HepG2 (cell line): ENCODE measurements at regions not wholly inside any gene's neighbourhood (a gene's known extent, or its start where the extent isn't known, plus 50 kb on each side); places are given as distances from the start of the nearest gene placed in this dataset.

Experiments used
- ATAC-seq: fragments of 200-7000 bp; cut with Tn5 transposase; 3 replicates; pipeline ENCODE4 v1.9.1; 2020; ENCODE audit warnings: mild to moderate bottlenecking, moderate library complexity
- BruUV-seq: library from RNA; stranded (reverse); fragments of 400-500 nt; replicated peaks from 2 replicates; lab custom pipeline; 2021; lab: Mats Ljungman, UMichigan
- CTCF ChIA-PET: fragments of 300-600 bp; formaldehyde crosslinking; extraction: SDS; loops from one replicate; lab custom pipeline; 2021; ENCODE audit warnings: low total read pairs, inconsistent platforms, low intra/inter-chr PET ratio; lab: Yijun Ruan, JAX
- POLR2A ChIA-PET: fragments of 350-600 bp; sonication (Branson Sonifier 250); formaldehyde crosslinking; loops from one replicate; lab custom pipeline; 2020; ENCODE audit warnings: antibody characterized with exemption, inconsistent platforms; lab: Yijun Ruan, JAX
- DNase-seq: peaks from one replicate; pipeline ENCODE4 v3.0.0-alpha.2; 2015; ENCODE audit warnings: low spot score
- FAIRE-seq: peaks from 3 replicates; lab custom pipeline; 2011; peaks lifted over from hg19 to GRCh38; lab: Jason Lieb, UNC
- H2AFZ ChIP-seq: one replicate; pipeline ENCODE4 v1.6.1; 2011; ENCODE audit warnings: low read length, inconsistent platforms
- H3K27ac ChIP-seq: fragments of 300-600 bp; 3 replicates; pipeline ENCODE4 v1.8.0; 2011; ENCODE audit warnings: mixed run types, mild to moderate bottlenecking, mixed read lengths, low read length, inconsistent platforms; ENCODE audit not compliant: insufficient read depth; ENCODE audit errors: extremely low read length
- H3K27me3 ChIP-seq, 2 experiments: fragments of 200-600 bp in 1 of 2; 2 replicates in 1 of 2; 3 replicates in 1 of 2; pipeline versions ENCODE4 v1.6.0 to v1.8.0; 2011; ENCODE audit warnings: low read length in 2 of 2, mild to moderate bottlenecking in 2 of 2, moderate library complexity in 2 of 2, inconsistent platforms in 1 of 2; ENCODE audit not compliant: insufficient read depth in 2 of 2, control insufficient read depth in 1 of 2
- H3K36me3 ChIP-seq, 2 experiments: fragments of 200-600 bp in 1 of 2; replicated peaks in 1 of 2; 2 replicates in 1 of 2; 3 replicates in 1 of 2; pipeline versions ENCODE4 v1.5.1 to v1.8.0; 2011; ENCODE audit warnings: low read length in 2 of 2, inconsistent platforms in 1 of 2; ENCODE audit not compliant: insufficient read depth in 2 of 2, control insufficient read depth in 1 of 2
- H3K4me1 ChIP-seq: 2 replicates; pipeline ENCODE4 v1.5.1; 2012; ENCODE audit warnings: low read length, inconsistent platforms; ENCODE audit not compliant: insufficient read depth
- H3K4me2 ChIP-seq: 2 replicates; pipeline ENCODE4 v1.6.0; 2011; ENCODE audit warnings: low read depth, low read length, inconsistent platforms
- H3K4me3 ChIP-seq, 3 experiments: fragments of 200-600 bp in 1 of 3; sonication (generic), shearing (Covaris generic) in 1 of 3; replicated peaks in 1 of 3; 2 replicates each; pipeline ENCODE4 v1.5.1; 2011 to 2016; ENCODE audit warnings: low read length in 3 of 3, inconsistent platforms in 2 of 3, low read depth in 2 of 3, mild to moderate bottlenecking in 2 of 3, control low read depth in 1 of 3, mixed read lengths in 1 of 3; ENCODE audit not compliant: insufficient read depth in 1 of 3
- H3K79me2 ChIP-seq: one replicate; pipeline ENCODE4 v1.6.1; 2011; ENCODE audit warnings: low read length, inconsistent platforms; ENCODE audit not compliant: insufficient read depth
- H3K9ac ChIP-seq: 2 replicates; pipeline ENCODE4 v1.6.0; 2011; ENCODE audit warnings: mild to moderate bottlenecking, low read depth, low read length, inconsistent platforms; ENCODE audit not compliant: insufficient read depth
- H3K9me3 ChIP-seq: 2 replicates; pipeline ENCODE4 v1.5.1; 2012; ENCODE audit warnings: mild to moderate bottlenecking, low read length
- H4K20me1 ChIP-seq: 2 replicates; pipeline ENCODE4 v1.6.0; 2011; ENCODE audit warnings: inconsistent platforms, mild to moderate bottlenecking, low read length, moderate library complexity; ENCODE audit not compliant: insufficient read depth
- IKZF1 ChIP-seq: fragments of 450-650 bp; IDR thresholded peaks from 2 replicates; pipeline ENCODE4 v1.7.1; 2016
- MAFK ChIP-seq, 2 experiments: IDR thresholded peaks in 1 of 2; conservative IDR thresholded peaks in 1 of 2; 2 replicates each; pipeline ENCODE4 v1.6.1; 2011; ENCODE audit warnings: improper control_type of control experiment in 2 of 2, low read length in 2 of 2
- NFE2L1 ChIP-seq: sonication (generic); formaldehyde crosslinking; IDR thresholded peaks from 2 replicates; pipeline ENCODE4 v1.4.0; 2020; ENCODE audit warnings: missing genetic modification reagents, mild to moderate bottlenecking, borderline replicate concordance
- ZFP37 ChIP-seq: sonication (generic); formaldehyde crosslinking; IDR thresholded peaks from 2 replicates; pipeline ENCODE4 v1.4.0; 2020; ENCODE audit warnings: missing genetic modification reagents, borderline replicate concordance
- ZNF3 ChIP-seq: IDR thresholded peaks from 2 replicates; pipeline ENCODE4 v1.7.0; 2017; ENCODE audit warnings: inconsistent platforms
- WGBS: methylation state at CpG from one replicate; pipeline ENCODE4 v1.1.6; 2017; ENCODE audit warnings: low lambda C conversion rate; 5-methylcytosine and 5-hydroxymethylcytosine counted together
- in situ Hi-C: cut with HindIII; loops from 2 replicates; pipeline ENCODE4 v1.10.0; 2017; ENCODE audit warnings: low pct_unique_long_range_greater_than_20kb; ENCODE audit not compliant: extremely low pct_ligation_motif_present
- intact Hi-C: fragments of 100-400 bp; cut with micrococcal nuclease; formaldehyde crosslinking; loops from one replicate; pipeline ENCODE4 v1.10.0; 2022; ENCODE audit not compliant: unreplicated experiment
- TF ChIP-seq, protein P1 (sequence below): sonication (generic); formaldehyde crosslinking; IDR thresholded peaks from 2 replicates; pipeline ENCODE4 v1.9.0; 2021; ENCODE audit warnings: mild to moderate bottlenecking, missing genetic modification reagents

- CTCF ChIA-PET, result no interaction called here
- Histone ChIP-seq H3K79me2 (no peaks in the 10 kb centered on the region), H4K20me1 (no peaks in the 10 kb centered on the region), H3K9ac (no peak overlapping the region), H3K4me3 (no peak overlapping the region), H3K27ac (no peak overlapping the region), H2AFZ (no peak overlapping the region), H3K4me2 (no peak overlapping the region), H3K9me3 (no peaks in the 10 kb centered on the region), H3K36me3 (no peaks in the 10 kb centered on the region), H3K27me3 (peaks cover 0 to 6% of the 10 kb centered on the region in 2 experiments; a peak in 1 of 5 replicates), H3K4me1 (no peaks in the 10 kb centered on the region)
- ATAC-seq, result no peak
- POLR2A ChIA-PET, result no interaction called here
- DNase-seq, result no peak
- no peak for FAIRE-seq
- WGBS, result 16% methylated on average over 1 of the region's 1 CpG
- BruUV-seq, result no TSS peak
- TF ChIP-seq IKZF1 (no peak), NFE2L1 (CRISPR knock-in tag) (no peak), ZFP37 (CRISPR knock-in tag) (no peak), MAFK (conservative IDR thresholded peaks at IDR 0.05 in 1 of 2, IDR thresholded peaks at IDR 0.05 in 1 of 2; ENCODE audit: low read length in 2 of 2) (peak in 1 of 2 experiments; percentile 40; a peak in 2 of 4 replicates), ZNF3 (no peak)
- TF ChIP-seq, protein P1, sequence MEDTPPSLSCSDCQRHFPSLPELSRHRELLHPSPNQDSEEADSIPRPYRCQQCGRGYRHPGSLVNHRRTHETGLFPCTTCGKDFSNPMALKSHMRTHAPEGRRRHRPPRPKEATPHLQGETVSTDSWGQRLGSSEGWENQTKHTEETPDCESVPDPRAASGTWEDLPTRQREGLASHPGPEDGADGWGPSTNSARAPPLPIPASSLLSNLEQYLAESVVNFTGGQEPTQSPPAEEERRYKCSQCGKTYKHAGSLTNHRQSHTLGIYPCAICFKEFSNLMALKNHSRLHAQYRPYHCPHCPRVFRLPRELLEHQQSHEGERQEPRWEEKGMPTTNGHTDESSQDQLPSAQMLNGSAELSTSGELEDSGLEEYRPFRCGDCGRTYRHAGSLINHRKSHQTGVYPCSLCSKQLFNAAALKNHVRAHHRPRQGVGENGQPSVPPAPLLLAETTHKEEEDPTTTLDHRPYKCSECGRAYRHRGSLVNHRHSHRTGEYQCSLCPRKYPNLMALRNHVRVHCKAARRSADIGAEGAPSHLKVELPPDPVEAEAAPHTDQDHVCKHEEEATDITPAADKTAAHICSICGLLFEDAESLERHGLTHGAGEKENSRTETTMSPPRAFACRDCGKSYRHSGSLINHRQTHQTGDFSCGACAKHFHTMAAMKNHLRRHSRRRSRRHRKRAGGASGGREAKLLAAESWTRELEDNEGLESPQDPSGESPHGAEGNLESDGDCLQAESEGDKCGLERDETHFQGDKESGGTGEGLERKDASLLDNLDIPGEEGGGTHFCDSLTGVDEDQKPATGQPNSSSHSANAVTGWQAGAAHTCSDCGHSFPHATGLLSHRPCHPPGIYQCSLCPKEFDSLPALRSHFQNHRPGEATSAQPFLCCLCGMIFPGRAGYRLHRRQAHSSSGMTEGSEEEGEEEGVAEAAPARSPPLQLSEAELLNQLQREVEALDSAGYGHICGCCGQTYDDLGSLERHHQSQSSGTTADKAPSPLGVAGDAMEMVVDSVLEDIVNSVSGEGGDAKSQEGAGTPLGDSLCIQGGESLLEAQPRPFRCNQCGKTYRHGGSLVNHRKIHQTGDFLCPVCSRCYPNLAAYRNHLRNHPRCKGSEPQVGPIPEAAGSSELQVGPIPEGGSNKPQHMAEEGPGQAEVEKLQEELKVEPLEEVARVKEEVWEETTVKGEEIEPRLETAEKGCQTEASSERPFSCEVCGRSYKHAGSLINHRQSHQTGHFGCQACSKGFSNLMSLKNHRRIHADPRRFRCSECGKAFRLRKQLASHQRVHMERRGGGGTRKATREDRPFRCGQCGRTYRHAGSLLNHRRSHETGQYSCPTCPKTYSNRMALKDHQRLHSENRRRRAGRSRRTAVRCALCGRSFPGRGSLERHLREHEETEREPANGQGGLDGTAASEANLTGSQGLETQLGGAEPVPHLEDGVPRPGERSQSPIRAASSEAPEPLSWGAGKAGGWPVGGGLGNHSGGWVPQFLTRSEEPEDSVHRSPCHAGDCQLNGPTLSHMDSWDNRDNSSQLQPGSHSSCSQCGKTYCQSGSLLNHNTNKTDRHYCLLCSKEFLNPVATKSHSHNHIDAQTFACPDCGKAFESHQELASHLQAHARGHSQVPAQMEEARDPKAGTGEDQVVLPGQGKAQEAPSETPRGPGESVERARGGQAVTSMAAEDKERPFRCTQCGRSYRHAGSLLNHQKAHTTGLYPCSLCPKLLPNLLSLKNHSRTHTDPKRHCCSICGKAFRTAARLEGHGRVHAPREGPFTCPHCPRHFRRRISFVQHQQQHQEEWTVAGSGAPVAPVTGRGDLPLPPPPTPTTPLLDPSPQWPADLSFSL (CRISPR knock-in tag), result no peak
- in situ Hi-C loops (no loop called here), intact Hi-C loops (no loop called here)
Measured at GRCh38 chr6:128712898-128713297, 170.0 kb upstream of the LAMA2 start.
